ENCODE measurements at regions not wholly inside any gene's neighbourhood (a gene's known extent, or its start where the extent isn't known, plus 50 kb on each side); places are given as distances from the start of the nearest gene placed in this dataset.

GRCh38 chr2:62281663-62282062 lies 85.7 kb downstream of the B3GNT2 start:
- TF ChIP-seq CTCF (IDR thresholded peaks at IDR 0.05) (no peak), POLR2AphosphoS5 (IDR thresholded peaks at IDR 0.05; ENCODE audit: insufficient read depth in 1 of 2, low read depth in 1 of 2) (no peak), POLR2A (IDR thresholded peaks at IDR 0.05) (no peak)
